Activated naive CD4-positive, alpha-beta T cell treated with anti-CD3 and anti-CD28 coated beads, Interleukin-2, amount 50 U/mL, for 24 hours (primary cell): ENCODE measurements at regions not wholly inside any gene's neighbourhood (a gene's known extent, or its start where the extent isn't known, plus 50 kb on each side); places are given as distances from the start of the nearest gene placed in this dataset.

ENCODE experiments used
- H3K27ac Mint-ChIP-seq: one replicate; pipeline ENCODE4 v1.8.0; 2021; ENCODE audit warnings: mild to moderate bottlenecking, mixed read lengths
- H3K27me3 Mint-ChIP-seq: one replicate; pipeline ENCODE4 v1.8.0; 2021; ENCODE audit warnings: mixed read lengths
- H3K36me3 Mint-ChIP-seq: one replicate; pipeline ENCODE4 v1.8.0; 2021; ENCODE audit warnings: mixed read lengths
- H3K4me1 Mint-ChIP-seq: one replicate; pipeline ENCODE4 v1.8.0; 2021; ENCODE audit warnings: mixed read lengths
- H3K4me3 Mint-ChIP-seq: one replicate; pipeline ENCODE4 v1.8.0; 2021; ENCODE audit warnings: mild to moderate bottlenecking, mixed read lengths
- H3K9me3 Mint-ChIP-seq: one replicate; pipeline ENCODE4 v1.8.0; 2021; ENCODE audit warnings: mixed read lengths

DNA sequence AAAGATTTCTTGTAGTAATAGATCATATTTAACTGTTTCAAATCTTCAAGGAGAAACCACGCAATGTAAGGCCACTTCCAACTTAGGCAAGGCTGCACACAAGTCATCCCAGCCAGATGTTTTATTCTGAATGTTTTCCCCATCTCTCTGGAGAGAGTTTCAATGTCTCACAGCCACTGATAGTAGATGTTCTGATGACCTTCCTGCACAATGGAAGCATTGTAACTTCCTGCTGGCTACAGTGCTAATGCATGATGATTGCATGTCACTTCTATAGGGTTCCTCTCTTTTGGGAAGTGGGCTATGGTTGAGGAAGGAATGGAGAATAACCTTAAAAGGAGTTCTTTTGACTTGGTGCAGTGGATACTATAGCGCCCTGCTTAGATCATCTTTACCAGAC is 328.0 kb downstream of the ZNF621 start:
- Mint-ChIP-seq H3K27ac (no peak overlapping the region), H3K36me3 (no peaks in the 10 kb centered on the region), H3K27me3 (peaks cover 1% of the 10 kb centered on the region), H3K4me1 (no peaks in the 10 kb centered on the region), H3K4me3 (no peak overlapping the region), H3K9me3 (no peaks in the 10 kb centered on the region)

GRCh38 chr3:40853474-40853873 is 328.7 kb downstream of the ZNF621 start:
- no peaks in the 10 kb centered on the region for H3K4me1 Mint-ChIP-seq
- H3K36me3 Mint-ChIP-seq = no peaks in the 10 kb centered on the region
- H3K4me3 Mint-ChIP-seq = no peak overlapping the region
- H3K27me3 Mint-ChIP-seq = peaks cover 1% of the 10 kb centered on the region
- H3K27ac Mint-ChIP-seq = no peak overlapping the region
- H3K9me3 Mint-ChIP-seq = no peaks in the 10 kb centered on the region

GRCh38 chr3:40855871-40856270 is 331.1 kb downstream of the ZNF621 start:
- H3K36me3 Mint-ChIP-seq = no peaks in the 10 kb centered on the region
- H3K27me3 Mint-ChIP-seq = no peaks in the 10 kb centered on the region
- no peak overlapping the region for H3K27ac Mint-ChIP-seq
- no peaks in the 10 kb centered on the region for H3K4me1 Mint-ChIP-seq
- H3K4me3 Mint-ChIP-seq = no peak overlapping the region
- no peaks in the 10 kb centered on the region for H3K9me3 Mint-ChIP-seq

- no peaks in the 10 kb centered on the region for H3K36me3 Mint-ChIP-seq
- peaks cover 3% of the 10 kb centered on the region for H3K27me3 Mint-ChIP-seq
- H3K4me1 Mint-ChIP-seq = no peaks in the 10 kb centered on the region
- H3K9me3 Mint-ChIP-seq = no peaks in the 10 kb centered on the region
- no peak overlapping the region for H3K4me3 Mint-ChIP-seq
- no peak overlapping the region for H3K27ac Mint-ChIP-seq
Observed at GRCh38 chr3:40858364-40859115, 333.8 kb downstream of the ZNF621 start.

DNA sequence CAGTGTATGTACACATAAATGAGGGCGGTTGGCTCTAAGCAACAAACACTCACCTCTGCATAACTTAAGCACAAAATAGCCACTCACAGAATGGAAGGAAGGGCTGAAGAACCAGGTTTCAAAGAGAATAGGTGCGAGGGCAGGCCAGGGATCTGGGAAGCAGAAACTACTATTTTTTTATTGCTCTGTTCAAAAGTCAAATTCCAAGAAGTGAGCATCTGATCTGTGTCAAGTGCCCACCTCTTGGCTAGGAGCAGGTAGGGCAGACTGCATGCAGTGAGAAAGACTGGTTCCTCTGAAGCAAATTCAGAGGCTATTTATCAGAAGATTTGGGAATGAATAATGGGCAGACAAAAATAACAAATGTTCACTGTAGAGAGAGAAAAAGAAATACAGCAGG is 336.4 kb upstream of the CTNNB1 start:
- H3K36me3 Mint-ChIP-seq = no peaks in the 10 kb centered on the region
- H3K4me1 Mint-ChIP-seq = no peaks in the 10 kb centered on the region
- H3K27me3 Mint-ChIP-seq = peaks cover 6% of the 10 kb centered on the region
- H3K4me3 Mint-ChIP-seq = no peak overlapping the region
- H3K9me3 Mint-ChIP-seq = no peaks in the 10 kb centered on the region
- H3K27ac Mint-ChIP-seq = no peak overlapping the region

GRCh38 chr3:40864146-40864782 is 335.0 kb upstream of the CTNNB1 start:
- no peak overlapping the region for H3K4me3 Mint-ChIP-seq

DNA sequence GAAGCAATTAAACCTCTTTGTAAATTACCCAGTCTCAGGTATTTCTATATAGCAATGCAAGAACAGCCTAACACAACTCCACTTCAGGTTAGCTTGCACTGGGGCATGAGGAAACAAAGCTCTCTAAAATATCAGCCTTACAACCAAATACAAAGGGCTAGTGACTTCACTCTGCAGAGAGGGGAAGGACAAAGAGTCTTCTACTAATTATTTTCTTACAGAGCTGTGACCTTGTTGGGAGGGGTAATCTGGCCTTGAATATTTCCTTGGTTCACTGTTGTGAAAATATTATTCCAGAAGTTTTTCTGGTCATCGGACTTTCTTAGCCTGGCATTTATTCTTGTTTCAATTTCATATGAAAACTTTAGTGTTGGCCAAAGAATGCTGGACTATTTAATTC is 334.4 kb upstream of the CTNNB1 start:
- H3K36me3 Mint-ChIP-seq = no peaks in the 10 kb centered on the region
- no peaks in the 10 kb centered on the region for H3K4me1 Mint-ChIP-seq
- no peaks in the 10 kb centered on the region for H3K9me3 Mint-ChIP-seq

More at GRCh38 chr3:40864146-40864782, 335.0 kb upstream of the CTNNB1 start:
- no peaks in the 10 kb centered on the region for H3K4me1 Mint-ChIP-seq
- H3K36me3 Mint-ChIP-seq = no peaks in the 10 kb centered on the region
- no peaks in the 10 kb centered on the region for H3K9me3 Mint-ChIP-seq
- H3K27me3 Mint-ChIP-seq = peaks cover 6% of the 10 kb centered on the region
- no peak overlapping the region for H3K27ac Mint-ChIP-seq

DNA sequence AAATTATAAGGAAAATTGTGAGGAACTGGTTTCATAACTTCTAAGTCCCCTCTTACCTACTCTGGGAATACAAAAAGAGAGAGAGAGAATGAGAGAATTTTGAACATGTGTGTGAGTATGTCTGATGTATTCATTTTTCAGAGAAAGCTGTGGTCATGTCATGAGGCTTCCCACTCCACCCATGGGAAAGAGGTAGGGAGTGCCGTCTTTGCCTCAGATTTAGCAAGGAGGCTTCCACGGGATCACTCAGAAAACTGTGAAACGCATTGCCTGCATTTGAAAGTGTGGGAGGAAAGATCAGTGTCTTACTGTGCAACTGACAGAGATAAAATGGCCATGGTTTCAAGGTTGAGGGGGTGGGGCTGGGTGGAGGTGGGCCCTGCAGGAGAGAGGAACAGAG is 331.5 kb upstream of the CTNNB1 start:
- Mint-ChIP-seq H3K4me1 (no peaks in the 10 kb centered on the region), H3K4me3 (no peak overlapping the region), H3K27me3 (peaks cover 6% of the 10 kb centered on the region), H3K27ac (no peak overlapping the region), H3K9me3 (no peaks in the 10 kb centered on the region), H3K36me3 (no peaks in the 10 kb centered on the region)

More for the DNA sequence above, 334.4 kb upstream of the CTNNB1 start:
- Mint-ChIP-seq H3K27ac (no peak overlapping the region), H3K27me3 (peaks cover 6% of the 10 kb centered on the region), H3K4me3 (no peak overlapping the region)

GRCh38 chr3:40869013-40869412 is 330.3 kb upstream of the CTNNB1 start:
- no peaks in the 10 kb centered on the region for H3K9me3 Mint-ChIP-seq
- H3K27me3 Mint-ChIP-seq = peaks cover 2% of the 10 kb centered on the region
- H3K4me1 Mint-ChIP-seq = no peaks in the 10 kb centered on the region
- H3K4me3 Mint-ChIP-seq = no peak overlapping the region
- H3K27ac Mint-ChIP-seq = no peak overlapping the region
- no peaks in the 10 kb centered on the region for H3K36me3 Mint-ChIP-seq

- Mint-ChIP-seq H3K4me3 (no peak overlapping the region), H3K27me3 (no peaks in the 10 kb centered on the region), H3K27ac (no peak overlapping the region), H3K4me1 (no peaks in the 10 kb centered on the region), H3K9me3 (no peaks in the 10 kb centered on the region), H3K36me3 (no peaks in the 10 kb centered on the region)
Observed at GRCh38 chr3:40869939-40870338, 329.4 kb upstream of the CTNNB1 start.

DNA sequence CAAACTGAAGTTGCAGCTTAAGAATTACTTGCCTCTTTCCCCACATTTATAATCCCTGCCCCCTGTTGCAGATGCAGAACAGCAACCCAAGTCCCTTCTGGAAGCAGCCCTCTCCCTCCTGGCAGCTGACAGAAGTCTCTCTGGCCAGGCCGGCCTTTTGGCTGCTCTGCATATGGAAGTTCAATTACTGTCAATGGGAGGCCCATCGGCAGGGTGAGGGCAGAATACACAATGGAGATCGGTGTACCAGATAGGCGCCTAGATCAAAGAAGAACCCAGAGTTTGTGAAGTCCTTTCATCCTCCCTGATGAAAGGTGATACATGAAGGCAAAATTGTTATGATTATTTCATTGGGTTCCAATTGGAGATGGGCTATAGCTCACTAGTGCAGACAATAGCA is 327.9 kb upstream of the CTNNB1 start:
- Mint-ChIP-seq H3K4me1 (no peaks in the 10 kb centered on the region), H3K36me3 (no peaks in the 10 kb centered on the region), H3K9me3 (no peaks in the 10 kb centered on the region), H3K27ac (no peak overlapping the region), H3K27me3 (no peaks in the 10 kb centered on the region), H3K4me3 (no peak overlapping the region)

GRCh38 chr3:40872258-40872920 is 326.9 kb upstream of the CTNNB1 start:
- no peaks in the 10 kb centered on the region for H3K36me3 Mint-ChIP-seq
- no peaks in the 10 kb centered on the region for H3K27me3 Mint-ChIP-seq
- no peak overlapping the region for H3K4me3 Mint-ChIP-seq
- no peaks in the 10 kb centered on the region for H3K4me1 Mint-ChIP-seq
- H3K27ac Mint-ChIP-seq = no peak overlapping the region
- H3K9me3 Mint-ChIP-seq = no peaks in the 10 kb centered on the region

DNA sequence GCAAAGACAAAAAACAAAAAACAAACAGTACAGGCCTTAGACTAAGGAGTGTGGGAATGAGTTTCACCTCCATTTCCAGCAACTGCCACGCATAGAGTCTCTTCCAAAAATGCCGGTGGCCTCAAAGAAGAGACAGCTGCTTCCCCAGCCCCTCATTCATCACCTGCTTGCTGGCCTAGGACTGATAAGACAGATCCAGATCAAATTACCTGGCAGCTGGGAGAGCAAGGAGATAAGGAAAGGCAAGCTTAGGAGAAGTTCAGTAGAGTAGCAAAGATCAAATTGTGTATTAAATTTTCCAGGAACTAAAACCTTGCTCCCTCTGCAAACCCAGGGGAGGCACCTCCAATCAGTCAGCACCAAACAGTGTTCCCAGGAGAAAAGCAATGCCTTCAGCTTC is 325.8 kb upstream of the CTNNB1 start:
- Mint-ChIP-seq H3K4me1 (no peaks in the 10 kb centered on the region), H3K27ac (no peak overlapping the region), H3K27me3 (no peaks in the 10 kb centered on the region), H3K36me3 (no peaks in the 10 kb centered on the region), H3K4me3 (no peak overlapping the region), H3K9me3 (no peaks in the 10 kb centered on the region)

DNA sequence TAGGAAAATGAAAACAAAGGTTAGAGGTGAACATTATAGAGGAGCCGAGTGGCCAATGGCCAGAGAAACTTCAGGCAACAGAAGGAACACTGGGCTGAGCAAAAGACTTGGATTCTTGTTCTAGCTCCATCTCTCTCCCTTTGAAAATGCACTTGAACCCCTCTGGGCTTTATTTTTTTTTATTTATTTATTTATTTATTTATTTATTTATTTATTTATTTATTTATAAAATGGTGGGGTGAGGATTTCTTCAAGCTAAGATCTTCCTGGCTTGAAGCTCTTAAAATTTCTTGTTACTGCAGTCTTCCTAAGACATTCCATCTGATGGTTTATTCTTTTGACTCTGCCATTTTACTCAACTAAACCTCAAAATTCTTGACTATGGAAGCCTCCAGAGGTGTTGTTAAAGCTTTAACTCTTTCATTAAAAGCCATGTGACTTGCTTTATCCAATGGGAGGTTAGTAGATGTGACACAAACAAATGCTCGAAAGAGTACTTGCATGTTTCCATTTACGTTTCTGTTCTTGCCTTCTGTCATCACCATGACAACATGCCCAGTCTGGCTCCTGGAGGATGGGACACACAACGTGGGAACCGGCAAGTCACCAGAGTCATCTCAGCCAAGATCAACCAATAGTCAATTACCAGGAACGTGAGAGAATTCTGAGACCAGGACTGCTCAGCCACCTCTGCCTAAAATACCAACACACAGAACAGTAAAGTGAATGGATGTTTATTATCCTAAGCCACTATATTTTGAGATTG is 325.2 kb upstream of the CTNNB1 start:
- no peaks in the 10 kb centered on the region for H3K36me3 Mint-ChIP-seq
- H3K27ac Mint-ChIP-seq = no peak overlapping the region
- no peak overlapping the region for H3K4me3 Mint-ChIP-seq
- H3K4me1 Mint-ChIP-seq = no peaks in the 10 kb centered on the region
- no peaks in the 10 kb centered on the region for H3K9me3 Mint-ChIP-seq
- no peaks in the 10 kb centered on the region for H3K27me3 Mint-ChIP-seq

DNA sequence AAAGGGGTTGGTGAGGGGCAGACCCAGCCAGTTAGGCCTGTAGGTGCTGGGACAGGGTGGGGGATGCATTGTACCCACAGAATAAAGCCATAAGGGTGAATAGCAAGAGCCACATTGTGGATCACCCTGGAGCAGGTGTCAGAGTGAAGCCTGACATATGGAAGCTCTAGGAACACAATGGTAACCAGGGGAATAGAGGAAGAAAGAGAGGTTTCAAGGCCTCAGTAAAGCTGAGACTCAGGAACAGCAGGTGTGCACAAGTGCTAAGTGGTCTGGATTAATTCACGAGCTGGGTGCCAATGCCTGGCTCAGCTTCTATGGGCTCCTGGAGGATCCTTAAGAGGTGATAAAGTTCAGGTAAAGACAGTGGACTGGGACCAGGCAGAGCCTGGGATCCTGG is 323.7 kb upstream of the CTNNB1 start:
- Mint-ChIP-seq H3K27me3 (no peaks in the 10 kb centered on the region), H3K36me3 (no peaks in the 10 kb centered on the region), H3K27ac (no peak overlapping the region), H3K9me3 (no peaks in the 10 kb centered on the region), H3K4me3 (no peak overlapping the region), H3K4me1 (no peaks in the 10 kb centered on the region)

GRCh38 chr3:40876009-40876408 is 323.3 kb upstream of the CTNNB1 start:
- no peaks in the 10 kb centered on the region for H3K9me3 Mint-ChIP-seq
- H3K27ac Mint-ChIP-seq = no peak overlapping the region
- H3K27me3 Mint-ChIP-seq = no peaks in the 10 kb centered on the region
- no peaks in the 10 kb centered on the region for H3K36me3 Mint-ChIP-seq
- H3K4me3 Mint-ChIP-seq = no peak overlapping the region
- H3K4me1 Mint-ChIP-seq = no peaks in the 10 kb centered on the region
